ENCODE measurements at regions not wholly inside any gene's neighbourhood (a gene's known extent, or its start where the extent isn't known, plus 50 kb on each side); places are given as distances from the start of the nearest gene placed in this dataset.
"Not testable (repeated sequence)": the region's sequence is repeated elsewhere in the genome, so short reads cannot be mapped to it uniquely, and the experiment has no call there.

DNA sequence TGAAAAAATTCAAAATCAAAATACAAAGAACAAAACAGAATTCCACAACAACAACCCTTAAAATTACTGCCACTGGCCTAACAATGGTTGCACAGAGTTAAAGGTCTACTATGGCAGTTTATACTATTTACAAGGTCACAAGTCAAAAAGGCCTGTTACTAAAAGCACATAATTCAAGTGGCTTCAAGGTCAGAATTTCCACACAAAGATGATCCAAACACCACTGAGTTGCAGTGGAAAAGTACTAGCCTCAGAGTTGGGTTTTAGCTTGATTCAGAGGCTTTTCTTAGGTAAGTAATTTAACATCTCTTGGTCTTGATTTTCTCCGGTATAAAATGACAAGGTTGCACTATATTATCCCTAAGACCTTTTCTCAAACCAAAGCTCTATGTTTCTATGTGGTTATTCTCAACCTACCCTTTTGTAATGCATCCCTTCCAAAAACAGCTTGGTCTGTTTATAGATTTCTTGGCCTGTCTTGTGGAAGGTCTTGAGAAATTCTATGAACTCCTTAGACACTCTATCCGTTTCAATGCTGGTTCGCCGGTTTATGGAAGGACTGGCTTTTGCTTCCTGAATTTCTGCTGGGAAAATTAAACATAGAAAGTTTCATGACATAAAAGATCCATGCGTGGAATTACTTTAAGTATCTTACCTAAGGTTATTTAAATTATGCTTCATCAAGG is 69.5 kb downstream of the MDH2 start:
- DNase-seq (ENCODE audit: low spot score): not testable (repeated sequence)

- not testable (repeated sequence) for DNase-seq (ENCODE audit: low spot score)
These were observed 70.5 kb downstream of the MDH2 start for GRCh38 chr7:76118253-76119036.

GRCh38 chr7:76121044-76121443 is 73.1 kb downstream of the MDH2 start:
- no peak for DNase-seq (ENCODE audit: low spot score)

DNA sequence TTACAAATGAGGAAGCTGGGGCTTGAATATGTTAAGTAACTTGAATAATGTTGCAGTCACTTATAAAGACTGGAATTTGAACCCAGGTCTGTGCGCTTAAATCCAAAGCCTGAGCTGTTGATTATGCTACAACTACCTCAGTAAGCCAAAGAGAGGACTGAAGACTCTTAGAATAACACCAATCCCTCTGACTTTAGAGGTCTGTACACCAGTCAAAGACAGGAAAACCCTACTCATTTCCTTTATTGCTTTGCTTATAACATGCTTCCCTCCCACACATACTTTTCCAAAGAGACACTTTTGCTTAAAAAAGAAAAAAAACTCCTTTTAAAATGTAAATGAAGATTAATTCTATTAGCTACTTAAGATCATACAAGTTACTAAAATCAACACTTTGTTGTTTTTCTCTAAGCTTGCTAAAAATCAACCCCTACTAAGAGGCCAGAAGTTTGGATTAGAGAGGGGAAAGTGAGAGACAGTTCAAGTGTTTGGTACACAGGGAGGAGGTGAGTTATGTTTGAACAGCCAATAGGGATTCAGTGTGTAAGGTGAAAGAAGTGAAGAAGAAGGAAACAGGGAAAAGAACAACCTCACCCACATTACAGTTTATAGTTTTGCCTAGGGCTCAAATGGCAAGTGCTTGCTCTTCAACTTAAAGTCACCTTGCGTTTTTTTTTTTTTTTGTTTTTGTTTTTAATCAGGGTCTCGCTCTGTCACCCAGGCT is 74.8 kb downstream of the MDH2 start:
- DNase-seq (ENCODE audit: low spot score): no peak

DNA sequence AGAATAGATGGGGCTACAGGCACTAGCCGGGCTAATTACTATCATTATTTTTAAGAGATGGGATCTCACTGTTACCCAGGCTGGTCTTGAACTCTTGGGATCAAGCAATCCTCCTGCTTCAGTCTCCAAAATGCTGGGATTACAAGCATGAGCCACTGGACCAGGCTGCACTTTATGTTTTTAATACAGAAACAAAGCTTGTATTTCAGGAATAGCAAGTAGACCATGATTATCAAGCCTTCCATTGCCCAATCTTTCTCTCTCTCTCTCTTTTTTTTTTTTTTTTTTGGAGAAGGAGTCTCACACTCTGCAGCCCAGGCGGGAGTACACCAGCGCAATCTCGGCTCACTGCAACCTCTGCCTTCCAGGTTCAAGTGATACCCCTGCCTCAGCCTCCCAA is 75.4 kb downstream of the MDH2 start:
- no peak for DNase-seq (ENCODE audit: low spot score)

DNA sequence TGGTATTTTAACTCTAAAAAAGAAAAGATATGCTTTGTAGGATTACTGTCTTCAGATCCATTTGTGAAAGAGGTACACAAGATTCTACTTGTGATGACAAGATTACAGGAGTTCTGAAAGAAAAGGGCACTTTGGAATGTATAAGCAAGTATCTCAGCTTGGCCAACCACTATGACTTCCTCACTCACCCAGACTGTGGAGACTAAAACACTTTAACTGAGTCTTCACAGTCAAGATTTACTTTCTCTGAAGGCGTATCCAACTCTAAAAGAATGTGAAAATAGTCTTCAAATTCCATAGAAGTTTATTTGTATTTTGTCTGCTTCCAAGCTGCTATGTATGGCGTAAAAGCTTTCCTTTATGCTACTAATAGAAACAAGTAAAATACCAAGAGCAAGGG is 76.1 kb upstream of the SRRM3 start:
- no peak for DNase-seq (ENCODE audit: low spot score)

DNA sequence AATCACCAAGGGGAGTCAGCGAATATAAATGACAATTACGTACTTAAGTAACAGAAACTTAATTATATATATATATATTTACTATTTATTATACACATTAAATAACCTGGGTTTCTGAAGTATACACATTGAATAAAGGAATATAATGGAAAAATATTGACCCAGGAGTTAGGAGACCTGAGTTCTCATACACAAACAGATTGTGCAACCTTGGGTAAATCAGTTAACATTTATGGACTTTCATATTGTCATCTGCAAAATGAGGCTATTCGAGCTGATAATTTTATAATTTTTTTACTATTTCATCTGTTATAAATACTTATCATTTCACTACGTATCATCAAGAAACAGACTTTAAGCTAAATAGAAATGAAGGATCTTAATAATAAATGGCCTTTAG is 75.1 kb upstream of the SRRM3 start:
- DNase-seq (ENCODE audit: low spot score): no peak

DNA sequence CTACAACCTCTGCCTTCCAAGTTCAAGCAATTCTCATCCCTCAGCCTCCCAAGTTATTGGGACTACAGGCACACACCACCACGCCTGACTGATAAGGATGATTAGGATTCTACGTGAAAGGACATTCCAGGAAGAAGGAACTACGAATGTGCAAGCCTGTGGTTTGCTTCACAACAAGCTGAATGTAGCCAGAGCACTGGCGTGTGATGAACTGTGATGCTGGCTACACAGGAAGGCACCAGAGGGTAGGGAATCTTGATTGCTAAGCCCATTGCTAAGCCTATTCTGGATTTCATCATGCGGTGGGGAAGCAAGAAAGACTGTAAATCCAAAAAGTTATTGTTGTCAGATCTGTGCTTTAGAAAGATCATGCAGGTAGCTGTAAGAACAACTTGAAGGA is 72.3 kb upstream of the SRRM3 start:
- DNase-seq (ENCODE audit: low spot score): no peak

- no peak for DNase-seq (ENCODE audit: low spot score)
These were observed 71.9 kb upstream of the SRRM3 start for GRCh38 chr7:76129836-76130235.

- peak; percentile 48 for DNase-seq (ENCODE audit: low spot score)
These were observed 71.0 kb upstream of the SRRM3 start for GRCh38 chr7:76130661-76131060.

DNA sequence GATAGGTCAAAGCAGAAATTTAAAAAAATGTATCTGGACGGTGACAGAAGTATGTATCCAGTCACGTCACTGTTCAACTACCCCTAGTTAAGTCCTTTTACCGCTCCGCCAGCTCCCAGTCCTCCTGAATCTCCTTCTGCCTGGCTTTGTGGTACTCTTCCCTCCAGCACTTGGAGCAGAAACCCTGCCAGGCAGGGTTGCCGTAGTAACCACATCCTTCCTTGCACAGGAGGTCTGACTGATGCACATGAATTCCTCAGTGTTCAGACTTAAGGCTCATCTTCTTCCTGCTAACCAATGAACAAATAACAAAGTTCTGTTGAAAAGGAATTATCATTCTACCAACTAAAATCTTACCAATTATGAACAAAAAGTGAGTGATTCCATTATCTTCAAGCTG is 69.8 kb upstream of the SRRM3 start:
- DNase-seq (ENCODE audit: low spot score): not testable (repeated sequence)

DNA sequence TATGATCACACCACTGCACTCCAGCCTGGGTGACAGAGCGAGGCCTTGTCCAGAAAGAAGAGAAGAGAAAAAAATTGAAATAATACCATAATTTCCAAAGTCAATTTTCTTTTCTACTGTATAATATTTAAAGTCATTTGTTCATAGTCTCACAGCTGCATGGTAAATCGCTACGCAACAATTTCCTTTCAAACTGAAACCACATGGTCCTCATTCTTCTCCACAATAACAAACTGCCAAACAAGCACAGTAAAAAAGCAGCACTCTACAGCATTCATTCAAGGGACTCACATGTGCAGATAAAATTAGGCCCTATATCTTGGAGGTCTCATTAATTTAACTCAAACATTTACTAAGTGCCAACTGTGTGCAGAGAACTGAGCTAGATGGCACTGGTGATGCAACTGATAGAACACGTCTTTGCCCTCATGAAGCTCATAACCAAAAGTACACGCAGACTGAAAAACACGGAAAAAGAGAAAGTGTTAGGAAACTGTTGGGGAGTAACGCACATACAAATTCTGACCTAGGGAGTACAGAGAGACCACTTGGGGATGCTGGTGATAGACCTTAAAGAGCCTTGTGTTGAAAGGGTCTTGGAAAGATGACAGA is 68.4 kb upstream of the SRRM3 start:
- no peak for DNase-seq (ENCODE audit: low spot score)

- no peak for DNase-seq (ENCODE audit: low spot score)
These were observed 67.9 kb upstream of the SRRM3 start for GRCh38 chr7:76133839-76134238.

DNA sequence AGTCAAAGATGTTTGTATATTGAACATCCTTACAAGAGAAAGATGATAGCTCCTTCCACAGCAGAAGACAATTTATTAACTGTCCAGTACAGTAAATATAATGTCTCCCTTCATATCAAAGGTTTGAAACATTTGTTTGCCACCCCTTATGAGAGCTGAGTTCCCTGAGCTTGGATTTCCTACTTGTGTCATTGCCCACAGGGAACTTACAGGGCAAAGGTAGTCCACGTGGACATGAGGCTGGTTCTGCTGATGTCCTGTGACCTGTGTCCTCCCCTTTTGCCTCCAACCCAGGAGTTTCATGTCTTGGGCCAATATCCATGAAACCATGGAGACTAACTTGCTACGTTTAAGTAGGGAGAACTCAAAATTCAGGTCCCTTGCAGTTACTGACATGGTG is 66.4 kb upstream of the SRRM3 start:
- DNase-seq (ENCODE audit: low spot score): not testable (repeated sequence)

- not testable (repeated sequence) for DNase-seq (ENCODE audit: low spot score)
These were observed 63.0 kb upstream of the SRRM3 start for GRCh38 chr7:76138577-76139313.

- no peak for DNase-seq (ENCODE audit: low spot score)
These were observed 62.0 kb upstream of the SRRM3 start for GRCh38 chr7:76139670-76140069.

DNA sequence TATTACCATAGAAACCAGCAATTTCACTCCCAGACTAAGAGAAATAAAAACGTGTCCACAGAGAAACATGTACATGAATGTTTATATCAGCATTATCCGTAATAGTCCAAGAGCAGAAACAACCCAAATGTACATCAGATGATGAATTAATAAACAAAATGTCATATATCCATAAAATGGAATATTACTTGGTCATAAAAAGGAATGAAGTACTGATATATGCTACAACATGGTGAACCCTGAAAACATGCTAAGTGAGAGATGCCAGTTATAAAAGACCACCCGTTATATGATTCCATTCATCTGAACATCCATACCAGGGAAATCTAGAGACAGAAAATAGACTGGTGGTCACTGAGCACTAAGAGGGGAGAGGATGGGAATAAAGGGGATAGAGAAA is 61.4 kb upstream of the SRRM3 start:
- DNase-seq (ENCODE audit: low spot score): not testable (repeated sequence)

DNA sequence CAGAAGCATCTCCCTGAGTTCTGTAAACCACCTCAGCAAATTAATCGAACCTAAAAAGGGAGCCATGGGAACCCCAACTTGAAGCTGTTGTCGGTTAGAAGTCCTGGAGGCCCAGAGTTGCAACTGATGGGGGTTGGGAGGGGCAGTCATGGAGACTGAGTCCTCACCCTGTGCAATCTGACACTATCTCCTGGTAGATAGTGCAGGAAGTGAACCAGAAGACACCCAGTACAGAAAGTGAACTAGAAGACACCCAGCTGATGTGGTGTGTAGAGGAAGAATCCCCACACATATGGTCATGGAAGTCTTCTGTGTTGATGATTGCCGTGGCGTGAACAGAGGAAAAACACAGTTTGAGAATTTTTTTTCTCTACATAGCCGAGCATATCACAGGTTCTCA is 58.8 kb upstream of the SRRM3 start:
- no peak for DNase-seq (ENCODE audit: low spot score)

DNA sequence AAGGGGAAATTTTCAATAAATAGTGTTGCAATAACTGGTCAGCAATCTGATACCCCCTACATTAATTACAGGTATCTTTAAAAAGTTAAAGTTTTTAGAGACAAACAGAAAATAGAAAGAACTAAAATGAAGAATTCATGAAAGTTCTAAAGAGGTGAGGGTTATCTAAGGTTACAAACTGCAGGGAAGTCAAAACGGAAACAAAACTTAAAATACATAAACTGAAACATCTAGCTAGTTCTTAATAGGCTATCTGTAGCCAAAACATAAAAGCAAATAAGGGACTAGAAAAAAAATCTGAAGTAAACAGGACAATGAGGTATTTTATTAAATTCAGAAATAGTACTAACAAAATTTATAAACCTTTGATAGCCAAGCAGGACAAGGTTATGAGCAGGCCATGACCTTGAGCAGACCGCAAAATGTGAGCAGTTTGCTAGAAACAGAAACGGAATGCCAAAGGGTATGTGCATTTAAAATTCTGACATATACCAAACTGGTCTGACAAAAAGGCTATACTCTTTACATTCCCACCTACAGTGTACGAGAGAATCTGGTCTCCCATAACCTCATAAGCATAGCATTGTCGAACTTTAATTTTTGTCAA is 56.9 kb upstream of the SRRM3 start:
- DNase-seq (ENCODE audit: low spot score): not testable (repeated sequence)

GRCh38 chr7:76146374-76146773 is 55.3 kb upstream of the SRRM3 start:
- DNase-seq (ENCODE audit: low spot score): no peak

DNA sequence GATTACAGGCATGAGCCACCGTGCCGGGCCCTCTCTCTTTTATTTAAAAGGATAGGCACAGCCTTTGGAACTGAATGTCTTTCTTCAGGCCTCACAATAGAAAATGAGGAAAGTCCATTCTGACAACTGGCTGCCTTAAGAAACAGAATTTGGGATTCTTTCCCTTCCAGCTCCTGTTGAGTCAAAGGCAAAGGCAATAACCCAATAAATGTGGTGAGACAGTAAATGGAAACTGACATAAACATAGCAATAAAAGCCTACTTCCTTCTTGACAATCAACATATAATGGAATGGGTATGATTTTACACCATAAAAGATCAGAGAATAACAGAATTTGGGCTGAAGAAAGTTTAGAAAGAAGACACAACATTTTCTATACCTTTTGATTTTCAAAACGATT is 52.7 kb upstream of the SRRM3 start:
- not testable (repeated sequence) for DNase-seq (ENCODE audit: low spot score)

Measured in umbilical cord (tissue), 1 donor.